ENCODE measurements at regions not wholly inside any gene's neighbourhood (a gene's known extent, or its start where the extent isn't known, plus 50 kb on each side); places are given as distances from the start of the nearest gene placed in this dataset.
A peak's percentile ranks its signal among the peaks of the same experiment; 100 is the strongest.
"Not testable (repeated sequence)": the region's sequence is repeated elsewhere in the genome, so short reads cannot be mapped to it uniquely, and the experiment has no call there.

DNA sequence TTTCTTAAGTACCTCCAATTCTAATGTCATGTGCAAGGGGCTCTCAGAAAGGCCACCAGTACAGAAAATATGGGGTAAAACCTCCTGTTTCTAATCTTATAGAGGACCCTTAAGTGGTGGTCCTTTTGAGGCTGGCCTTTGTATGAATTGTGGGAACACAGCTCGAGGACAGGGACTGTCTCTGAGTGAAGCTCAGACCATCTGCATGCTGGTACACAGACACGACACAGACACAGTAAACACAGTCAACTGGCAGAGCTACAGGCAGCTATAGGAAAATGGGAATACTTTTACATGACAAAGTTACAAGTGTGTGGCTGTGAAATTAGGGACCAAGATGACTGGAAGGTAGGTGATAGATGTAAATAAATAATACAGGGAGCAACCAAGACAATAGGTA lies 143.9 kb upstream of the PREP start:
- no peak for DNase-seq (ENCODE audit: low read depth)

DNA sequence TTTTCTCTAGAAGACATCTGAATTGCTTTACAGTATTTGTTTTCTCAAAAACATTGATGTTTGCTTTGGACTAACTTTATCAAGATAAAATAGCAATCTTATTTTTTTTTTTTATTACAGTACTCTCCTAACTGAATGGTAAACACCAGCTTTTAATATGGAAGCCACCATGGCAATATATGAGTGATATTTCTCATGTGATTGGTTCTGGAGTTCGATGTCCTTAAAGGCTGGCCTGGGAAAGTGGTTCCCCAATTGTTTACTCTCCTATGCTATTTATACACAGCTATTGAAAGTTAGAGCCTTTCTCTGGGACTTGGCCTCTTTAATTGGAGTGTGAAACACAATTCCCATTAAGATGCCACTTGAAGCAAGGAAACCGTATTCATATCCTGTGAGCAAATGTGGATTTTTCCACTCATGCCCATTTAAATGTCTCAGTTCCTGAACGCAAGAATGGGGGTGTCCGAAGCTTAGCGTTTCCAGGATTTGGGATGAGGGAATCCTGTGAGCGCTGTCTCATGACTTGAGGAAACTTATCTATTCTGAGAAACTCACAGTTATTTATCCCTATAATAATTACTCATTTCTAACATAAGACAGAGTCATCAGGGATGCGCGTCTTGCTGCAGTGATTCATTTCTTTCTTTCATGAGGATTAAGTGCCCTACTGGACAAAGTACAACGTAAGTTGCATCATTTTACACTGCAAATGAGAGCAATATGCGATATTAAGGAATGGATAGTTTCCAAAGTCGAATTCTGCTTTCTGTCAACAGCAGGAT lies 143.3 kb upstream of the PREP start:
- DNase-seq (ENCODE audit: low read depth) = peak; percentile 56

GRCh38 chr6:105545228-105545920 lies 142.5 kb upstream of the PREP start:
- no peak for DNase-seq (ENCODE audit: low read depth)

DNA sequence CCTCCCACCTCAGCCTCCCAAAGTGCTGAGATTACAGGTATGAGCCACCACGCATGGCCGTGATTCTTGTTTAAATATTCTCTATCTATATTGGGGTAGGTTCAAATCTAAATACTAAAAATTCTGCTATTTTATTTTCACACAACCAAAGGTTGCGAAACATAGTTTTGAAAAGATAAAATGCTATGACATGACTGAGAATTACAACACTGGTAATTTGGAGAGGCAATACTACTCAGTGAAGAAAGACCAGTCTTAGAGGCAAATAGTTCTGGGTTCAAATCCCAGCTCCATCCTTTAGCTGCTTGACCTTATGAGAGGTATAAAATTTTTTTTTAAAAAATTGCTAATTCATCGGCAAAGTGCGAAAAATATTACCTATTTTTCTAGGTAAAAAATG lies 137.0 kb upstream of the PREP start:
- no peak for DNase-seq (ENCODE audit: low read depth)

GRCh38 chr6:105537981-105538578 lies 135.2 kb upstream of the PREP start:
- DNase-seq (ENCODE audit: low read depth) = no peak

DNA sequence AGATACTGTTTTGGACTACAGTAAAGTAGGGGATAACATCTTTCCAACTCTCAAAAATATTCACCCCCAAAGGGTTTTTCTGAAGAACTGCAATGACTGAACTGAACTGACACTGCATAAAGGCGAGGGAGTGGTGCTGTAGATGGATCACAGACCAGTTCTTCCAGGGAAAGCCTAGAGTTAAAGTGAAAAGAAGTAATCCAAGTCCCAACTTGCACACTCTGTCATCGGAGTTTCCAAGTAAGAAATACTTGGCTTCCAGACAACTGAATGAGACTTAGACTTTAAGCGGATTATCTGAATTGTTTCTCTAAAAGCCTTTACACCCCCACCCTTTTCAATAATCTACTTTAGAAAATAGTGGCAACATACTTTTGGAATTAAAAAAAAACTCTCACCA lies 134.1 kb upstream of the PREP start:
- DNase-seq (ENCODE audit: low read depth) = no peak

DNA sequence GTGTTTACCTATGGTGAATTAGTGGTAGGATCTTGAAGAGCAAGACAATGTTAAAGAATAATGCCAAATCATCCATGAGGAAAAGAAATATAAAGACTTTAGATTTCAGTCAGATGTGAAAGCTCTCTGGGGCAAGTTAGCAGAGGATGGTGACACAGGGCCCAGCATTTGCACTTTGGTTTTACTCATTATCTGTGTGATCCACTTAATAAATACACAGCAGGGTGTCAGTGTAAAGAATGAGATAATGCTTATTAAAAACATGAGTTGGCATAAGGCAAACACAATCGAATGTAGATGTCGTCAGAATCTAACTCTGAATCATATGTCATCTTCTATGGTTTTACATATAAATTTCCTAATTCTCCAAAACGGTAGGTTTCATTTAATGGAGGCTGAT lies 130.4 kb upstream of the PREP start:
- DNase-seq (ENCODE audit: low read depth) = no peak

GRCh38 chr6:105526225-105526872 lies 123.5 kb upstream of the PREP start:
- no peak for DNase-seq (ENCODE audit: low read depth)

DNA sequence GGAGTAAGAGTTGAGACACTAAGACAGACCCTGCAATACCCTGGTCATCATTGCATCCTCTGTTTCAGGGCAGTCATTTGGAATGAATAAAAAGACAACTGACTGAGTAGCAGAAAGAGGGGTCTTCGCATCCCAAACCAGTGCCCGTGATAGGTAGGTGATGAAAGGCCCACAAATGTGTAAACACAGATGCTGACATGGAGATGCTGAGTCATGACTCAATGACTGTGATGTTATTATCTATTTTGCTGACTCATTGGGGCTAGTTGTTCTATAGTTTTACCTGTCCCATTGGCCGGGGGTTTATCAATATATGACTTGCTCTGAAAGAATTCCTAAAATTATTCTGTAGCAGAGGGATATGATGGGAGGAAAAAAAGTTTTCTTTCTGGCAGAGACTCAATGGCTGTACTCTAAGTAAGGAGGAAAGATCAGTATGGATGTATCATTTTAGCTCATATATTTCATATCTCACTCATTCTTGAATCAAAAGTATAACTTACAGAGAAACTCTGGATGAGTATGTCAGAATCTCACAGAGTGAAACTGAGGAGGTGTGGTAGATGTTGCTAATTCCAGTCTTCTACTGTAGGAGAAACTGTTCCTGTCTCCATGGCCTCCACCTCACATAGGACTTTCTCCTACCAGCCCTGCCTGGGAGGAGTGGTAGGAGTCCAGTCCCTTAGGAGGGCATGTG lies 119.9 kb upstream of the PREP start:
- peak; percentile 53 for DNase-seq (ENCODE audit: low read depth)

- DNase-seq (ENCODE audit: low read depth) = peak; percentile 24
These were observed 117.1 kb upstream of the PREP start for GRCh38 chr6:105519954-105520353.

DNA sequence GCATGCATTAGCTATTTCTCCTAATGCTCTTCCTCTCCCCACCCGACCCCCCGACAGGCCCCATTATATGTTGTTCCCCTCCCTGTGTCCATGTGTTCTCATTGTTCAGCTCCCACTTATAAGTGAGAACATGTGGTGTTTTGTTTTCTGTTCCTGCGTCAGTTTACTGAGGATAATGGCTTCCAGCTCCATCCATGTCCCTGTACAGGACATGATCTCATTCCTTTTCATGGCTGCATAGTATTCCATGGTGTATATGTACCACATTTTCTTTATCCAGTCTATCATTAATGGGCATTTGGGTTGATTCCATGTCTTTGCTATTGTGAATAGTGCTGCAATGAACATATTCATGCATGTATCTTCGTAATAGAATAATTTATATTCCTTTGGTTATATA lies 116.1 kb upstream of the PREP start:
- DNase-seq (ENCODE audit: low read depth) = not testable (repeated sequence)

- no peak for DNase-seq (ENCODE audit: low read depth)
These were observed 112.2 kb upstream of the PREP start for GRCh38 chr6:105515054-105515453.

DNA sequence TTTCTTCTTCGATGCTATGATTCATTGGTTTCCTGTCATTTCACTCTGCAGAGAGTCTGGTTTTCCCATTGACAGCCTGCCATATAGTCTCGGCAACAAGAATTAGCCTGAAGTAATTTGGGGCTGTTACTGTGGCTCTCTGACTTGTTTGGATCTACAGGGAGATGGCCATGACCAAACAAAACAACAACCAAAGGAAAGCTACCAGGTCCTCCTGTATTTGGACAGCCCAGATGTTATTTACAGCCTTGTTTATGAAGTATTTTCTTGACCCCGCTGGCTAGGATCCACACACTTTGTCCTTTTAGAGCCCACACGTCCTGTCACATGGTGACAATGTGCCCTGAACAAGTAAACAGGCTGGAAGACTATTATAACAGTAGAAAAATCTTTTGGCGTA lies 111.4 kb upstream of the PREP start:
- no peak for DNase-seq (ENCODE audit: low read depth)

- no peak for DNase-seq (ENCODE audit: low read depth)
These were observed 108.8 kb upstream of the PREP start for GRCh38 chr6:105511639-105512038.

DNA sequence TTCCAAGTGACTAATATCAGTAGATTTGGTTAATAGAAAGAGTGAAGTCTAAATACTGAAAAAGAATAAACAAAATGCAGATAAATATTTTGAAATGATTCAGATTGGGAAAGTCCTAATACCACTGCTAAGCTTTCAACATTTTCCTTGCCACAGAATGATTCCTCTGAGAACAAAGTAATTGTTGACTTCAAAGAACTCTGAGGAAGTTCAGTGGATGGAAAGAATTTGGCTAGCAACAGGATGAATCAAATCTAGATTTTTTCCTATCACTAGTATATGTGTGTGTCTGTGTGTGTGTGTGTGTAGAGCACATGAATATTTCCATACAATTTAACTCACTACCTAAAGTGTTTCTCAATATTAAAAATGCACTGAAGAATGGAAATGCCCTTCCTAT lies 107.9 kb upstream of the PREP start:
- DNase-seq (ENCODE audit: low read depth) = no peak

GRCh38 chr6:105509506-105510331 lies 106.8 kb upstream of the PREP start:
- DNase-seq (ENCODE audit: low read depth) = no peak

- DNase-seq (ENCODE audit: low read depth) = no peak
These were observed 104.9 kb upstream of the PREP start for GRCh38 chr6:105507811-105508210.

DNA sequence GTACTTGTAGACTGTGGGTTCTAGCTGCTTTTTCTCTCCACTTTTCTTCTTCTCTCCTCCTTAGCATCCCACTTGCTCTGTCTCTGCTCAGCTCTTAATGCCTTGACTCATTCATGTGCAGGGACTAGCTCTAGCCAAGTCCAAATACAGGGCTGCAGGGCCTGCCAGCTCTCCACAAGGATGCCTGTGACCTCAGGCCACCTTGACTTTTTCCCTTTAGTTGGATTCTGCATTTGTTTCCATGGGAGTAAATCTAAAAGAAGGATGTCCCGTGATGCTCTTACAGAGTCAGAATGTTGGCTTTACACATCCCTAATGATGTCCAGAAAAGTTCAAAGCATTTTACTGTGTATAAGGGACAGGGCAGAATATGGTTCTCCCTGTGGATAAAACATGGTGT lies 101.8 kb upstream of the PREP start:
- DNase-seq (ENCODE audit: low read depth) = no peak

DNA sequence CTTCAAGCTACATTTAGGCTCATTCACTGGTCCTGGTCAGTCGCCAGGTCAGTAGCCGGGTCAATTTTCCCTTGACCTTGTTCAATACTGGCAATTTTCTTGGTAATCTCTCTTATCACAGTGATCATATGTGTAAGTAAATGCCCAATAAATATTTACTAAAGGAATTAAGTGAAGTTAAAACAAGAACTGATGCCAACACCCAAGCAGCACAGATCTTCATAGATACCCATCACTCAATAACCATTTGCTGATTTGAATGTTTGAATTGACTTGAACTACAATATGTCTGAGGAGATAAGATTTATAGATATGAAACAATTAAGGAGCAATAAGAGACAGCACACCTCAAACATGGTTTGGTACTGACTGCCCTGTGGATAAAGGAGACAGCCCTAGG lies 100.8 kb upstream of the PREP start:
- DNase-seq (ENCODE audit: low read depth) = no peak

- no peak for DNase-seq (ENCODE audit: low read depth)
These were observed 99.0 kb upstream of the PREP start for GRCh38 chr6:105501826-105502344.

Data from HT1080 (cell line).